ENCODE measurements at regions not wholly inside any gene's neighbourhood (a gene's known extent, or its start where the extent isn't known, plus 50 kb on each side); places are given as distances from the start of the nearest gene placed in this dataset.

GRCh38 chr4:178778496-178778895 lies 1336.3 kb upstream of the AGA start:
- H3K9me3 ChIP-seq (ENCODE audit: control insufficient read depth, insufficient read depth, low read length): no peaks in the 10 kb centered on the region
- no peaks in the 10 kb centered on the region for H3K4me1 ChIP-seq (ENCODE audit: control insufficient read depth, insufficient read depth, low read length)
- 77% methylated on average over 4 of the region's 8 CpGs for WGBS (ENCODE audit: insufficient coverage)
- no peaks in the 10 kb centered on the region for H3K36me3 ChIP-seq (ENCODE audit: control insufficient read depth, insufficient read depth, low read length)
- H3K27me3 ChIP-seq (ENCODE audit: control insufficient read depth, insufficient read depth, low read length): no peaks in the 10 kb centered on the region
- H3K27ac ChIP-seq (ENCODE audit: low read depth, low read length): no peak overlapping the region
- DNase-seq (ENCODE audit: low read depth in 4 of 6, low spot score in 6 of 6): no peak
- no peak overlapping the region for H3K4me3 ChIP-seq (ENCODE audit: low read depth, low read length)

GRCh38 chr4:178781779-178782178 lies 1339.5 kb upstream of the AGA start:
- Histone ChIP-seq H3K4me3 (ENCODE audit: low read depth, low read length) (no peak overlapping the region), H3K4me1 (ENCODE audit: control insufficient read depth, insufficient read depth, low read length) (no peaks in the 10 kb centered on the region), H3K9me3 (ENCODE audit: control insufficient read depth, insufficient read depth, low read length) (no peaks in the 10 kb centered on the region), H3K27me3 (ENCODE audit: control insufficient read depth, insufficient read depth, low read length) (no peaks in the 10 kb centered on the region), H3K36me3 (ENCODE audit: control insufficient read depth, insufficient read depth, low read length) (no peaks in the 10 kb centered on the region), H3K27ac (ENCODE audit: low read depth, low read length) (no peak overlapping the region)
- no peak for DNase-seq (ENCODE audit: low read depth in 4 of 6, low spot score in 6 of 6)
- no CpG with 5 or more reads among the region's 1 CpG for WGBS (ENCODE audit: insufficient coverage)

- DNase-seq (ENCODE audit: low read depth in 4 of 6, low spot score in 6 of 6): peak in 2 of 6 donors; percentile 20 to 46
- Histone ChIP-seq H3K27me3 (ENCODE audit: control insufficient read depth, insufficient read depth, low read length) (no peaks in the 10 kb centered on the region), H3K4me3 (ENCODE audit: low read depth, low read length) (no peak overlapping the region), H3K36me3 (ENCODE audit: control insufficient read depth, insufficient read depth, low read length) (no peaks in the 10 kb centered on the region), H3K4me1 (ENCODE audit: control insufficient read depth, insufficient read depth, low read length) (no peaks in the 10 kb centered on the region), H3K9me3 (ENCODE audit: control insufficient read depth, insufficient read depth, low read length) (no peaks in the 10 kb centered on the region), H3K27ac (ENCODE audit: low read depth, low read length) (no peak overlapping the region)
- WGBS (ENCODE audit: insufficient coverage): 51% methylated on average over 3 of the region's 3 CpGs
Observed at GRCh38 chr4:178784491-178784890, 1342.3 kb upstream of the AGA start.

GRCh38 chr4:178789279-178789678 lies 1347.0 kb upstream of the AGA start:
- WGBS (ENCODE audit: insufficient coverage): no CpG with 5 or more reads among the region's 3 CpGs

GRCh38 chr4:178799204-178799603 lies 1357.0 kb upstream of the AGA start:
- peak in 1 of 6 donors; percentile 17 for DNase-seq (ENCODE audit: low read depth in 4 of 6, low spot score in 6 of 6)
- H3K27me3 ChIP-seq (ENCODE audit: control insufficient read depth, insufficient read depth, low read length): no peaks in the 10 kb centered on the region
- 30% methylated on average over 2 of the region's 2 CpGs for WGBS (ENCODE audit: insufficient coverage)
- H3K9me3 ChIP-seq (ENCODE audit: control insufficient read depth, insufficient read depth, low read length): no peaks in the 10 kb centered on the region
- no peak overlapping the region for H3K4me3 ChIP-seq (ENCODE audit: low read depth, low read length)
- H3K4me1 ChIP-seq (ENCODE audit: control insufficient read depth, insufficient read depth, low read length): no peaks in the 10 kb centered on the region
- H3K27ac ChIP-seq (ENCODE audit: low read depth, low read length): no peak overlapping the region
- no peaks in the 10 kb centered on the region for H3K36me3 ChIP-seq (ENCODE audit: control insufficient read depth, insufficient read depth, low read length)

More at GRCh38 chr4:178789279-178789678, 1347.0 kb upstream of the AGA start:
- Histone ChIP-seq H3K36me3 (ENCODE audit: control insufficient read depth, insufficient read depth, low read length) (no peaks in the 10 kb centered on the region), H3K9me3 (ENCODE audit: control insufficient read depth, insufficient read depth, low read length) (no peaks in the 10 kb centered on the region), H3K4me1 (ENCODE audit: control insufficient read depth, insufficient read depth, low read length) (no peaks in the 10 kb centered on the region), H3K27me3 (ENCODE audit: control insufficient read depth, insufficient read depth, low read length) (no peaks in the 10 kb centered on the region), H3K4me3 (ENCODE audit: low read depth, low read length) (no peak overlapping the region), H3K27ac (ENCODE audit: low read depth, low read length) (no peak overlapping the region)
- no peak for DNase-seq (ENCODE audit: low read depth in 4 of 6, low spot score in 6 of 6)

GRCh38 chr4:178808106-178808505 lies 1365.9 kb upstream of the AGA start:
- H3K4me3 ChIP-seq (ENCODE audit: low read depth, low read length): no peak overlapping the region
- no peak for DNase-seq (ENCODE audit: low read depth in 4 of 6, low spot score in 6 of 6)

GRCh38 chr4:178809921-178810320 lies 1367.7 kb upstream of the AGA start:
- WGBS (ENCODE audit: insufficient coverage): 80% methylated on average over 1 of the region's 2 CpGs

More at GRCh38 chr4:178808106-178808505, 1365.9 kb upstream of the AGA start:
- no peak overlapping the region for H3K27ac ChIP-seq (ENCODE audit: low read depth, low read length)
- H3K4me1 ChIP-seq (ENCODE audit: control insufficient read depth, insufficient read depth, low read length): no peaks in the 10 kb centered on the region
- H3K27me3 ChIP-seq (ENCODE audit: control insufficient read depth, insufficient read depth, low read length): no peaks in the 10 kb centered on the region
- H3K36me3 ChIP-seq (ENCODE audit: control insufficient read depth, insufficient read depth, low read length): no peaks in the 10 kb centered on the region
- WGBS (ENCODE audit: insufficient coverage): no CpG with 5 or more reads among the region's 1 CpG
- no peaks in the 10 kb centered on the region for H3K9me3 ChIP-seq (ENCODE audit: control insufficient read depth, insufficient read depth, low read length)

GRCh38 chr4:178811356-178811755 lies 1369.1 kb upstream of the AGA start:
- no peak overlapping the region for H3K27ac ChIP-seq (ENCODE audit: low read depth, low read length)
- H3K4me3 ChIP-seq (ENCODE audit: low read depth, low read length): no peak overlapping the region
- DNase-seq (ENCODE audit: low read depth in 4 of 6, low spot score in 6 of 6): no peak
- no peaks in the 10 kb centered on the region for H3K4me1 ChIP-seq (ENCODE audit: control insufficient read depth, insufficient read depth, low read length)
- no peaks in the 10 kb centered on the region for H3K36me3 ChIP-seq (ENCODE audit: control insufficient read depth, insufficient read depth, low read length)
- no peaks in the 10 kb centered on the region for H3K9me3 ChIP-seq (ENCODE audit: control insufficient read depth, insufficient read depth, low read length)
- no peaks in the 10 kb centered on the region for H3K27me3 ChIP-seq (ENCODE audit: control insufficient read depth, insufficient read depth, low read length)
- WGBS (ENCODE audit: insufficient coverage): 60% methylated on average over 1 of the region's 2 CpGs

More at GRCh38 chr4:178809921-178810320, 1367.7 kb upstream of the AGA start:
- Histone ChIP-seq H3K9me3 (ENCODE audit: control insufficient read depth, insufficient read depth, low read length) (no peaks in the 10 kb centered on the region), H3K27me3 (ENCODE audit: control insufficient read depth, insufficient read depth, low read length) (no peaks in the 10 kb centered on the region), H3K36me3 (ENCODE audit: control insufficient read depth, insufficient read depth, low read length) (no peaks in the 10 kb centered on the region), H3K27ac (ENCODE audit: low read depth, low read length) (no peak overlapping the region), H3K4me3 (ENCODE audit: low read depth, low read length) (no peak overlapping the region), H3K4me1 (ENCODE audit: control insufficient read depth, insufficient read depth, low read length) (no peaks in the 10 kb centered on the region)
- DNase-seq (ENCODE audit: low read depth in 4 of 6, low spot score in 6 of 6): no peak

- Histone ChIP-seq H3K27ac (ENCODE audit: low read depth, low read length) (no peak overlapping the region), H3K4me1 (ENCODE audit: control insufficient read depth, insufficient read depth, low read length) (no peaks in the 10 kb centered on the region), H3K4me3 (ENCODE audit: low read depth, low read length) (no peak overlapping the region), H3K9me3 (ENCODE audit: control insufficient read depth, insufficient read depth, low read length) (no peaks in the 10 kb centered on the region), H3K27me3 (ENCODE audit: control insufficient read depth, insufficient read depth, low read length) (no peaks in the 10 kb centered on the region), H3K36me3 (ENCODE audit: control insufficient read depth, insufficient read depth, low read length) (no peaks in the 10 kb centered on the region)
- DNase-seq (ENCODE audit: low read depth in 4 of 6, low spot score in 6 of 6): no peak
- WGBS (ENCODE audit: insufficient coverage): 97% methylated on average over 17 of the region's 17 CpGs
Observed at GRCh38 chr4:178812866-178813265, 1370.6 kb upstream of the AGA start.

- H3K4me1 ChIP-seq (ENCODE audit: control insufficient read depth, insufficient read depth, low read length): no peaks in the 10 kb centered on the region
- H3K9me3 ChIP-seq (ENCODE audit: control insufficient read depth, insufficient read depth, low read length): no peaks in the 10 kb centered on the region
- DNase-seq (ENCODE audit: low read depth in 4 of 6, low spot score in 6 of 6): no peak
- WGBS (ENCODE audit: insufficient coverage): 94% methylated on average over 2 of the region's 2 CpGs
- no peak overlapping the region for H3K27ac ChIP-seq (ENCODE audit: low read depth, low read length)
- H3K4me3 ChIP-seq (ENCODE audit: low read depth, low read length): no peak overlapping the region
- no peaks in the 10 kb centered on the region for H3K27me3 ChIP-seq (ENCODE audit: control insufficient read depth, insufficient read depth, low read length)
- no peaks in the 10 kb centered on the region for H3K36me3 ChIP-seq (ENCODE audit: control insufficient read depth, insufficient read depth, low read length)
Observed at GRCh38 chr4:178814908-178815307, 1372.7 kb upstream of the AGA start.

Measured in spinal cord (tissue), 9 donors.